Effector CD4-positive, alpha-beta T cell (primary cell): ENCODE measurements at regions not wholly inside any gene's neighbourhood (a gene's known extent, or its start where the extent isn't known, plus 50 kb on each side); places are given as distances from the start of the nearest gene placed in this dataset.

Experiments used
- DNase-seq: peaks from one replicate; pipeline ENCODE4 v3.0.0-alpha.2; 2020

DNA sequence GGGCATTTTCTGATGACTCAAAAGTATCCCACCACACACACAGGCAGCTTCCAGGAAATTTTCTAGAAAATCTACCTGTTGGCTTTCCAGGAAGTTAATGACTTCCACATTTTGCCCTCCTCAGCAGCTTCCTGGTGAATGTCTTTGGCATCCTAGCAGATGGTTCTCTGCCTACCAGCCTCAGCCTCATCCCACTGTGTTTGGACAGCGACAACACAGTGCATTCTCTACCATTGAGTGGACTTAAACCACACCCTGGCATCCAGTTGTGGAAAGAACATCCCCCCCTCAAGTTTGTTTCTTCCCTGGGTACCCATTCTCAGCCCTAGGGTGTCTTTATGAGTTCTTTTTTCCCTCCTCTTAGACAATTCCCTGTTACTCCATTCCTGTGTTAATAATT lies 50.8 kb upstream of the GADL1 start:
- DNase-seq: no peak

DNA sequence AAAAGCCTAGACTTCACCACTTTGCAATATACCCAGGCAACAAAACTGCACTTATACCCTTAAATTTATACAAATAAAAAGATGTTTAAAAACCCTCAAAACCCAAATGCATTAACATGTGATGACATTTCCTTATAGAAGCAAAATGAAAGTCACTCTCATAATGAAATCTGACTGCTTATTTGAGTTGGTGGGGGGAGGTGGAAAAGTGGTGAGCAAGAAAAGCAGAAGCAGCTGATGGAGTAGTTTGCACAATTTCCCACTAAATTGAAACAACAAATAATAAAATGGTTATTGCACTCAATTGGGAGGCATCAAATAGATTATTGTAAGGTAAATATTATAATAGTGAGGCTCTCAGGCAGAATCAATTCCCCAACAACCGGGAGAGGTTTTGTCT lies 54.0 kb upstream of the GADL1 start:
- no peak for DNase-seq

DNA sequence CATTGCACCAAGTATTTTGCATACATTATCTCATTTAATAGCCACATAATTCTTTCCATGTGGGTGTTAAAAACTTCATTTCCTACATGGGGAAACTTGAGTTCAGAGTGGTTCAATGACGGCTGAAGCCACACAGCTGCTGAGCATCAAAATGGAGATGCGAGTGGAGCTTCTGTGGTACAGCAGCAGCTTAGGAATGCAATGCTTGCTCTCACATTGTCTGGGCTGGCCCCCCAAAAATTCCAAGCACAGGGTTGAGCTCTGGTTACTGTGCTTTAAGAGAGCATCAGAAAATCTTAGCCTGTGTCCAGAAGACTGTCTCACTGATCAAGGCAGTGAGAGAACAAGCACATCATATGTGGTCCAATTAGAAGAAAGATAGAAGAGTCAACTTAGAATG lies 57.4 kb upstream of the GADL1 start:
- DNase-seq: no peak

DNA sequence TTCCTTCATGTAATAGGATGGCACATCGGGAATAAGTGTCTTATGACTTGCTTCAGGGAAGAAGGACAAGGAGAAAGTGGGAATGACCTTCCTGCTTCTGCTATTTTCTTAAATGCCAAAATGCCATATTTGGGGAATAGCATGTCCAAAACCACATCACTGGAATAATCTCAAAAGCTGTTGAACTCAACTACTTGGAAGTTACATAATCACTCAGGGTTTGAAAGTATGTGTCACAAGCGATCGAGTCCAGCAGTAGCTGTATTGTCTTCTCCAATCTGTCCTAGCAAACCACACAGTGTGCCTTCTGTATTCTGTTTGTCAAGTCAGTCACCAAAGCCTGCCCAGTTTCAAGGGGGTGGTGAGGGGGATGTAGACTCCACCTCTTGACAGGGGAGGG lies 58.3 kb upstream of the GADL1 start:
- no peak for DNase-seq

DNA sequence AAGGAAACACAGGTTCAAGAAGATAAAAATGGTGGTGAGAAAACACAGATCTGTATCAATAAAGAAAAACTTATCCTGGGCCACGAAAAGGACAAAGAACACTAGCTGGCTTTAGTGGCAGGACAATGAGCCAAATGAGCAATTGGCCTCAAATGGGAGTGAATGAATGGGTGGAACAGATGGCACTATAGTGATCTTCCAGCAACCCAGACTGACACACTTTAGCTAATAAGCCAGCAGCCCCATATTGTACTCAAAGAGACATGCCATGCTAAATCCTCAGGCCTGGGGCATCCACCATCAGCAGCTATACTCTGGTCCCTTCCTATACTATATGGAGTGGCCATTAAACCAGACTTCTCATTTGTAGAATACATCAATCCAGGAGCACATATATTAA lies 60.0 kb upstream of the GADL1 start:
- no peak for DNase-seq

DNA sequence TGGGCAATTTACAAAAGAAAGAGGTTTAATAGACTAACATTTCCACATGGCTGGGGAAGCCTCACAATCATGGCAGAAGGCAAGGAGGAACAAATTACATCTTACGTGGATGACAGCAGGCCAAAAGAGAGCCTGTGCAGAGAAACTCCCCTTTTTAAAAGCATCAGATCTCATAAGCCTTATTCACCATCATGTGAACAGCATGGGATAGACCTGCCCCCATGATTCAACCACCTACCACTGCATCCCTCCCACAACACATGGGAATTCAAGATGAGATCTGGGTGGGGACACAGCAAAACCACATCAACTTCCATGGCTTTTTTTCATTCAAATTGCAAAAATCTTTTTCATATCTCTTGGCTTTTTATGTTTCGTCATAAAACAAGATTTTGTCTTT lies 67.6 kb upstream of the GADL1 start:
- no peak for DNase-seq

DNA sequence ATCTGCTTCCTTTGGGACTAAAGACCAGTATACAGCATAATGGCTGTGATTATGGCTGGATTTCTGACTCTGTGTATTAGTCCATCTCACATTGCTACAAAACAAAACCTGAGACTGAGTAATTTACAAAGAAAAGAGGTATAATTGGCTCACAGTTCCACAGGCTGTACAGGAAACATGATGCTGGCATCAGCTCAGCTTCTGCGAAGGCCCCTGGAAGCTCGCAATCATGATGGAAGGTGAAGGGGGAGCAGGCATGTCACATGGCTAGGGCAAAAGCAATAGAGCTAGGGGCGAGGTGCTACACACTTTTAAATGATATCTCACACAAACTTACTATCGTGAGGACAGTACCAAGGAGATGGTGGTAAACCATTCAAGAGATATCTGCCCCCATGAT lies 68.0 kb upstream of the GADL1 start:
- no peak for DNase-seq

DNA sequence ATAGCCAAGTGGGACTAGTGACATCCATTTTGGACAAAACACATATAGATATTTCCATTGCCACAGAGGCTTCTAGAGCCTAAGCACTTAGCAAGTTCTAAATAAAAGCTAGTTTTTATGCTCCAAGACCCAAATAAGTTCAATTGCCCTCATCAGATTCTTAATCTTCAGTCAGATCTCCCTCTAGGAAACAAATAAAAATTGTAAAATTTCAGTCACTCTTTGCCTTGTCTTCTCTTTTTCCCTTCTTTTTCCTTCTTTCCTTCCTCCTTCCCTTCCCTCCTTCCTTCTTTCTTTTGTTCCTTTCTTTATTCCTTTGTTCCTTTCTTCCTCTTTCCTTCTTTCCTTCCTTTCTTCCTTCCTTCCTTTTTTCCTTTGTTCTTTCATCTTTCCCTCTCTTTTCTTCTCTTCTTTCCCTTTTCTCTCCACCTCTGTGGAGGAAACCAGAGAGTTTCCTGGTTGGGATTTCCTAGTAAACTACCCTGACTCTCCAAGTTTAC lies 68.8 kb upstream of the GADL1 start:
- no peak for DNase-seq

DNA sequence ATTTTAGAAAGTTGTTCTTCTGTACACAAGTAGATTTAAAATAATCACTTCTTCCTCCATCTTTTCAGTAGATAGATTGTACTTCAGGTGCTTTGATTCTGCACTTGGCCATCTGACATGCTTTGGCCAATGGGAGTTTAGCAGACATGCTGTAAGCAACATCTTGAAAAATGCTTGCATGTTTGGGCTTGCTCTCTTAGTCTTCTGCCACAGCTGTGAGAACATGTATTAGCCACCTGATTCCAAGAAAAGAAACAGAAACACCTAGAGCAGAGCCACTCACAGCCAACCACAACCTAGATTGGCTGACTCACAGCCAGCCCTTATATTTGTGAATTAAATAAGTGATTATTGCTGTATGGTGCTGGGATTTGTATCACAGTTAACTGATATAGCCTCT lies 70.2 kb upstream of the GADL1 start:
- no peak for DNase-seq

DNA sequence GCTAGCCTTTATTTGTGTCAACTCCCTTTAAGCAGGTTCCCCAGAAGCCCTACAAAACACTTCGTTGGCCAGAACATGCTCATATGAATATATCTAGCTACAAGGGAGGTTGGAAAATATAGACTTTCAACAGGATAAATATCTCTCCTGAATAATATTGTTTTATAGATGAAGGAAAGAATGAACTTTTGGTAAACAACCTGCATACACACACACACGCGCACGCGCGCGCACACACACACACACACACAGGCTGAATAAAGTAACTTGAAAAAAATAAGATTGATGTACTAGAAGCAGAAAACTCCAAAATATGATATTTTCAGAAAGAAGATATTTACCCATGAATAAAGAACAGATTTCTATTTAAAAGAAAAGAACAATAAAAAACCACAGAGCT lies 72.4 kb upstream of the GADL1 start:
- DNase-seq: no peak

DNA sequence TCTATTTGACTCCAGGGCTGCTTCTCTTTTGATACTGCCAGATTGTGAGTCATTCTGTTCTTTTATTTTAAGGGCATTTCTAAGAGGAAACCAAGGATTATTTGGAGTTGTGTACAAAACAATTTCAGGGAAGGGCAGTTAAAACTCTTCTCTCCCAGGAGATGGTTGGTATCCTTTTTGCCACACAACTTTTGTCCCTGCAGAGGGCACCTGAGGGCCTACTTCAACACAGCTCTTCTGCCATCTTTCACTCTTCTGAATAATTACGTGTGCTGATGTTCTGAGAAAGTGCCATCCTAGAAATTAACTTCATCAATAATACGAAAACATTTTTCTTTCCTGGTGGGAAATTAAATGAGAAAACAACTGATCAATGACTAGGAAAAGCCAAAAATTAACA lies 75.7 kb upstream of the GADL1 start:
- DNase-seq: no peak

DNA sequence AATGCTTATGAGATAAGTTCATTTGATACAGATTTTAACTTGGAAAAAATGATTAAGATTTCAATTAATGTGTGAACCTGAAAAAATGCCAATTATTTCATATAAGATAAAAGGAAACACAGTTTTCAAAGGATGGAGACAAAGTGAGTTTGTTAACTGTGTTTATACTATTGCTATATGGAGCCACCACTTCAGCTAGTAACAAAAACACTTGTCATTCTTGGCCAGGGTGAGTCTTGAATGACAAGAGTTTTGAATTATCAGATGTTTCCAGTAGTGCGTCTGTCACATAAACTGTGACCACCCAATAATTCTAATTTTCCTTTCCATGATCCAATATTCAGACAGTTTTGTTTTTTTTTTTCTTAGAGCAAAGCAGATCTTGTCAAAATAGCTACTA lies 78.0 kb upstream of the GADL1 start:
- DNase-seq: no peak

DNA sequence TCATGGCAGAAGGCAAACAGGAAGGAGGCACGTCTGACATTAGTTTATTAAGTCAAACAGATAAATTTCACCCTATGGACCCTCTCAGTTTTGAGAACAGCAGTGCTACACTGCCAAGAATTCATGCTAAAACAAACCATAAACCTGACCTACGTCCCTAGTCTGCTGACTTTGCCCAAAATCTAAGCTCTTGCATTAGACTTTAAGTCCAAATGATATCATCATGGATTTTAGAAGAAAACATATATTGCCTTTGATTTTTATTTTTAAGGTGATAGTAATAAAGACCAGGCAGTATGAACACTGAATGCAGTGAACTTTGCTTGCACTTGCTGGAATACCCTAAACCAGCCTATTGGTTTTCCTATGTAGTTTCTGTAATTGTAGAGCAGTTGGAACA lies 79.6 kb upstream of the GADL1 start:
- no peak for DNase-seq

DNA sequence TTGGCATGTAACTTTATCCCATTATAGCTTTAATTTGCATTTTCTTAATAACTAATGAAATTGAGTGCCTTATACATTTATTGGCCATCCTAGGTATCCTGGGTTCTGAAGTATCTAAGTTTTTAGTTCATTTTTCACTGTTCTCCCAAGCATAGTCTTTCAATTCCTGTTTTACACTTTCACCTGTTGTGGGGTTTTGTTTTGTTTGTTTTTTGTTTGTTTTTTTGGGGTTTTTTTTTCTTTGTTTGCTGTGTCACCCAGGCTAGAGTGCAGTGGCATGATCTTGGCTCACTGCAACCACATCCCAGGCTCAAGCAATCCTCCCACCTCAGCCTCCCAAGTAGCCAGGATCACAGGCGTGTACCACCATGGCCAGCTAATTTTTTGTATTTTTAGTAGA lies 83.1 kb upstream of the GADL1 start:
- DNase-seq: no peak

DNA sequence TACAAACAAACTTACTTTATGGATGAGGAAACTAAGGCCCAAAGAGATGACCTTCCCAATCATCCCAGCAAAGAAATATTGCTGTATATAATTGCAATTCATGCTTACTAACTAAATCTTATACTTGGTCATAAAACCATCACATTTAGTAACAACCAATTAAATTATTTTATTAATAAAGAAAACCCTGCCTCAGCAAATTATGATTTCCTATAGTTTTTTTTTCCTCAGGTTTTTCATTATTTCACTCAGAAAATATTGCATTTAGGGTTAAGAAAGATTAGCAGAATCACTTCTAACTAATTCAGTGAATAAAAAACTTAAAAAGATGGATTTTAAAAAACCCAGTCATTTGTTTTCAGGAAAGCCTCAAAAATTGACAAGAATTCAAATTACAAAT lies 86.5 kb upstream of the GADL1 start:
- DNase-seq: no peak

DNA sequence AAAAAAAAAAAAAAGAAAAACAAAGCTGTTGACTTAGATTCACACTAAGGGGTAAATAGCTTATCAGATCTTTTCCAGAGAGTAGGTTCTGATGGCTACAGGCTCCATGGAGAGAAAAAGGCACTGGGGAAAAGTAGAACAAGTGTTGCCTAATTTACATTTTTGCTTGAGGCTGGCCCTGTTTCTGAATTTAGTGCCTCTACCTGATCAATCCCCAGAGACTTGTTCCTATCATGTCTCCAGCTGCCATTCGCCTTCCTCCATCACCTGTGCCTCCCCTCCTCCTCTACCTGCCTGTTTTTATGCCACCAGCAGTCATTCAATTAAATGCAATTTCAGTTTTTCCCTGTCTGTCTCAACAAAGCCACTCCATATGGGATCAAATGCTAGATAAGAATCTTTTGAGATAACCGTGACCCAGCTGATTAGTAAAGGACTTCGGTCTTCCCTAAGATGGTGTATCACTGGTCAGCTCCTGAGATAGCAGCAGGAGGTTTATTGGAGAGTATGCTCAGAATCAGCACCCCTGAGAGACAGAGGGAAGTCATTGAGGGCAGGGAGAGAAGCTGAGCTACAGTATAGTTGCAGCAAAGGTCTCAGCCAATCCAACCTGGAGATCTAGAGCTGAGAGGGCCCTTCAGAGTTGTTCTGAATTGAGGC lies 88.1 kb upstream of the GADL1 start:
- DNase-seq: no peak

DNA sequence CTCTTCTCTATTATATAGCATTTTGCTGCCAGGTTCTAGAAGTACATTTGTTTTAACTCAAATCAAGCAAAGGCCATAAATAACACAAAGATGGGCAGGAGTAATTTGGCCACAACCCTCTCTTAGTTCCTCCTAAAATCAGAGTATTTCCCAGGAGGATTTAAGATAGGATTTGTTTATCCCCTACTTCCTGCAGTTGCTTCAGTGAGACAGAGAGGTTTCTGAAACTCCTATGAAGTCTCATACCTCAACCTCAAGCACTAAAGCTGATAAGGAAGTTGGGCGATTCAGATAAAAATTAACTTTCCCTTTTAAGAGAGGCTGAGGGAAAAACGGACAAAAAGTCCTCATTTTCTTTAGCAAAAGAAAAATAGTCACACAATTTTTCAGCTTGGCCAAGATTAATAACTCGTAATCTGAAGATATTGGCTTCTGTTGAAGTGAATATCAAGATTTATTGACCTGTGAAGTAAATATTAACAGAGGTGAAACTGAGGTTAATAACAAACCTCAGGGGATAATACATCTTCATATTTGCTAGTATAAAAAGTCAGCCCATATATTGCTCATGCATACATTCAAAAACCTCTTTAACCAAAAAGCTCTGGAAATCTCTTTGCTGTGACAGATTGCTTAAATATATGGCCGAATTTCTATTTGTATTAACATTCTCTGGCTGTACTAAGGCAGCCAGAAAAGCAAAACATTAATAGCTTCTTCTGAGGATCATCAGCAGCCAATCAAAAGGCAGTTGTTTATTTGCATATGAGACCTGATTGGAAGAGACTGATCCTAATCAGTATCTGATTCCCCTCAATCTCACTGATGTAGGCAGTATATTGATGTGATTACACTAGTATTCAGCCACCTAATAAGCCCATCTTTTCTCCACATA lies 90.6 kb upstream of the GADL1 start:
- DNase-seq: no peak

DNA sequence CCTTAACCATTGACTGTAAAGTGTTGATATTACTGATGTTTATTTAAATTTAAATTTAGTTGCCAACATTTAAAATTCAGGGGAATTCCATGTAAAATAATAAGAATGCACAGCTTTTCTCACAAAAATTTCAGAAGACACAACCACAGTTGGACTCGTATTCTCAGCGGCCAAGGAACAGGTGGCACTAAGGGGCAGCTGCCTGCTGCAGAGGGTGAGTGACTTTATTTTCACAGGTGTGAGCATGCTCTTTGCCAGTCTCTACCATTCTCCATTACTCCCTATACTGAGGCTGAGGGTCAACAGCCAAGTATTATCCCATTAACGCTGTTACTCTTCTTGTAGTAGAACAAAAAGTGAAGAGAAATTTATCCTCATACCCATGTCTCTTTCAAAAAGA lies 92.1 kb upstream of the GADL1 start:
- DNase-seq: no peak

DNA sequence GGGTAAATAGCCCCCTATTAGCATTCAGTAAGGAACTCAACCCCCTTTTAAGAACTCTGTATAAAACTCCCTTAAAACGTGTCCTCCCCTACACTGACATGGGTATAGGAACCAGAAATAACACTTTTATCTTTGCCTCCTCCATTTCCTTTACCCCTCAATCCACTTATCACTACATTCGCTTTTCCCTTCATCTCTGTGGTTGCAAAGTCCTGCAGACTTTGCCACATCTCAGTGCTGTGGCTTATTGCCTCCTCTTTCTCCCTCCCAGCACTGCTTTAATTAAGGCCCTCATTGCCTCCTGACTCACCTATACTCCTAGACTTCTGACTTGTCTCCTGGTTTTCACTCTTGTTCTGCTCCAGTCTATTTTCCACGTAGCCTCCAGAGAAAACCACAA lies 94.3 kb upstream of the GADL1 start:
- DNase-seq: no peak

DNA sequence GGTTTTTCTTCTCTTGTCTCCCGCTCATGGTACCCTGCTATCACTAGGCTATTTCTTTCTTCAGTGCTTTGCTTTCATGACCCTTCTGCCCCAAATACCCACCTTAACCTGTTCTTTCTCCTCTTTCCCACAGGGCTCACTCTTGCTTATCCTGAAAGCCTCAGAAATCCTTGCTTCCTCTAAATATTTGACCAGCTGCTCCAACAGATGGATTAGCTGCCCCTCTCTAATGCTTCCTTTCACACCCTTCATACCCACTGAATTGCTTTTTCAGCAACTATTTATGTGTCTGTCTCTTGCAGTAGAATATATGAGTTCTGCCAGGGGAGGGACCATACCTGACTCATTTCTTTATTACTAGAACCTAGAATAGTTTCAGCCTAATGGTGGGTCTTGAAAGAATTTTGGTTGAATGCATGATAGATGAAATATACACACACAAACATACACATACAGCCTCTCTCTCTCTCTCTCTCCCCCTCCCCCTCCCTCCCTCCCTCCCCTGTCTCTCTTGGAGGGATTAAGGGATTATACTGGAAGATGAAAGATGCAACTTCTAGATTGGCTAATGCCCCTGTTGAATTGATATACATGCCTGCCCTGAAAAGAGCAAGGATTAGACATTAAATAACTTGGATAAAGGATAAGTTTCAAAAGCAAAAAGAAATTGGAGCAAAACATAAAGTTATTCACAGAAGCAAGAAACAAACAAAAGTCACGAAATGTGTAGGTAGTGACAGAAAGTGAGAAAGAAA lies 95.0 kb upstream of the GADL1 start:
- no peak for DNase-seq

DNA sequence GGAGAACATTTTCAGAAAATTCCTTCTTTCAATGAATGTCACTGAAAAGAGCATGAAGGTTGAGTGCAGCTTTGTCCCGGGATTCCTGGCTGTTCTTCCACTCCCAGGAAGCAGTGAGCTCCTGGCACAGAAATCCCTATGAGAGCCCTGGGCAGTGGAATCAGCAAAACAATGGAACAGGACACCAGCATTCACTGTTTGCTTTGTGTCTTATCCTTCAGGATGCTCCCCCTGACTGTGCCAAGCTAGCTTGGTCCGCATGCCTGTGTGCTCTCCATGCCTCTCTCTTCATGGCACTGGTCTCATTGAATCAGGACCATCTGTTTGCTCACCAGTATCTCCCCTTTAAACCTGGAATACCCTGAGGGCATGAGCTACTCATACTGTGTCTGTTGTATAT lies 102.0 kb upstream of the GADL1 start:
- DNase-seq: no peak

DNA sequence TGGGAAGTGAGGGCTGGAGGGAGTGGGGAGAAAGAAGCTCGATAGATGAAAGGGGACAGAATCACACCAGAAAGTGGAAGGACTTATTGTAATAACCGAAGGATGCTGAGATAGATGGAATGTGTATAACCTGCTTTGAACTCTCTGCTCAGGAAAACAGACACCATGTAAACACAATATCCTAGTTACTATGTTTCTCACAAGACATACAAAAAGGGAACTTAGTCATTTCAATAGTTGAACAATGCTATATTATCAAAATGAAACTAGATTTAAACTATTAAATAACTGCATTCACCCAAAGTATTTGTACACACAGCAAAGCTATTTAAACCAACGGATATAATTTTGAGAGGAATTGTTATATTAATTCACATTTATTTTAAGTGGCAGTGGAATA lies 108.3 kb upstream of the GADL1 start:
- no peak for DNase-seq

DNA sequence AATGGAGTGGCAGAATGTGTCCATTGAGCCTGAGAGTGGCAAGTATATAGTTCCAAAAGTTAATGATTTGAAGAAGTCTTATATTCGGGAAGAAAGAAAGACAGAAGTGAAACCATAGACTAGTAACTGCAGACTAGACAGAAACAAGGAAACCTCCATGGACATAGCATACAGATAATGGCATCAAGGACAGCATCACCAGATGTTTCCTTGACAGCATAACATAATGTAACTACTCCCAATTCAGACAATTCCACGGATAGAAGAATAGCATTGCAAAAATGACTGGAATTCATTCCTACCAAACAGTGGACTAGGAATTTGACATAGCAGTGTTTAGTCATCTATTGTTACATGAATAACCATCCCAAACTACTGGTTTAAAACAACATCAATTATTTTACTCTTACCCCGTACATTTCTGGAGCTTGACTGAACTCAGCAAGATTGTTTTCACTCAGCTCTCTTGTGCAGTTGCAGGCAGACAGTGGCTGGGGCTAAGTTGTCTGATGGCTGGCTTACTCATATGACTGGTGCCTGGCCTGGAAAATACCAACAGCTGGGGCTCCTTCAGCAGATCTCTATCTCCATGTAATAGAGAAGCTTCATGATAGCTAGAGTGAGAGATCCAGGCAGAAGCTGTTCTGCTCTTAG lies 109.7 kb upstream of the GADL1 start:
- DNase-seq: no peak
